ENCODE measurements at regions not wholly inside any gene's neighbourhood (a gene's known extent, or its start where the extent isn't known, plus 50 kb on each side); places are given as distances from the start of the nearest gene placed in this dataset.

- no peaks in the 10 kb centered on the region for H3K36me3 Mint-ChIP-seq (ENCODE audit: low read depth)
- no peaks in the 10 kb centered on the region for H3K9me3 Mint-ChIP-seq
- H3K4me3 Mint-ChIP-seq, result no peak overlapping the region
- DNase-seq, result no peak
- Histone ChIP-seq H3K27me3 (ENCODE audit: control insufficient read depth, insufficient read depth, low read length, poor library complexity, severe bottlenecking) (no peaks in the 10 kb centered on the region), H3K4me3 (ENCODE audit: low read length) (no peak overlapping the region), H3K9me3 (ENCODE audit: control insufficient read depth, low read length) (no peaks in the 10 kb centered on the region), H3K27ac (ENCODE audit: low read depth, low read length) (no peak overlapping the region), H3K36me3 (ENCODE audit: control insufficient read depth, insufficient read depth, low read length) (no peaks in the 10 kb centered on the region), H3K9ac (ENCODE audit: extremely low read depth, low read length, poor library complexity, severe bottlenecking) (no peak overlapping the region), H3K4me1 (ENCODE audit: control insufficient read depth, insufficient read depth, low read length) (no peaks in the 10 kb centered on the region)
- WGBS, 2 experiments (ENCODE audit: insufficient coverage in 1 of 2, insufficient read length in 1 of 2), result 94 to 97% methylated on average over 3 of the region's 3 CpGs
- H3K27me3 Mint-ChIP-seq (ENCODE audit: insufficient read depth), result no peaks in the 10 kb centered on the region
- no peak overlapping the region for H3K27ac Mint-ChIP-seq
- H3K4me1 Mint-ChIP-seq, result peaks cover 14% of the 10 kb centered on the region
- TF ChIP-seq CTCF (conservative IDR thresholded peaks at IDR 0.05), result no peak
Observed at GRCh38 chr7:114819616-114820362, 102.1 kb upstream of the MDFIC start.

- WGBS, 2 experiments (ENCODE audit: insufficient coverage in 1 of 2, insufficient read length in 1 of 2), result 91 to 97% methylated on average over 6 of the region's 6 CpGs
- H3K4me3 Mint-ChIP-seq, result no peak overlapping the region
- Histone ChIP-seq H3K27ac (ENCODE audit: low read depth, low read length) (no peak overlapping the region), H3K4me1 (ENCODE audit: control insufficient read depth, insufficient read depth, low read length) (no peaks in the 10 kb centered on the region), H3K9ac (ENCODE audit: extremely low read depth, low read length, poor library complexity, severe bottlenecking) (no peak overlapping the region), H3K27me3 (ENCODE audit: control insufficient read depth, insufficient read depth, low read length, poor library complexity, severe bottlenecking) (no peaks in the 10 kb centered on the region), H3K36me3 (ENCODE audit: control insufficient read depth, insufficient read depth, low read length) (no peaks in the 10 kb centered on the region), H3K4me3 (ENCODE audit: low read length) (no peak overlapping the region), H3K9me3 (ENCODE audit: control insufficient read depth, low read length) (no peaks in the 10 kb centered on the region)
- peaks cover 3% of the 10 kb centered on the region for H3K36me3 Mint-ChIP-seq (ENCODE audit: low read depth)
- peaks cover 6% of the 10 kb centered on the region for H3K9me3 Mint-ChIP-seq
- peaks cover 14% of the 10 kb centered on the region for H3K4me1 Mint-ChIP-seq
- TF ChIP-seq CTCF (conservative IDR thresholded peaks at IDR 0.05), result no peak
- H3K27ac Mint-ChIP-seq, result no peak overlapping the region
- no peak for DNase-seq
- H3K27me3 Mint-ChIP-seq (ENCODE audit: insufficient read depth), result no peaks in the 10 kb centered on the region
Observed at GRCh38 chr7:114821030-114821900, 100.6 kb upstream of the MDFIC start.

GRCh38 chr7:114822131-114822530 is 99.8 kb upstream of the MDFIC start:
- Mint-ChIP-seq H3K36me3 (ENCODE audit: low read depth) (peaks cover 7% of the 10 kb centered on the region), H3K4me1 (peaks cover 14% of the 10 kb centered on the region), H3K4me3 (no peak overlapping the region), H3K9me3 (peaks cover 12% of the 10 kb centered on the region), H3K27me3 (ENCODE audit: insufficient read depth) (no peaks in the 10 kb centered on the region), H3K27ac (no peak overlapping the region)
- H3K4me1 ChIP-seq (ENCODE audit: control insufficient read depth, insufficient read depth, low read length), result no peaks in the 10 kb centered on the region
- no peak overlapping the region for H3K4me3 ChIP-seq (ENCODE audit: low read length)
- H3K27ac ChIP-seq (ENCODE audit: low read depth, low read length), result no peak overlapping the region
- WGBS, 2 experiments (ENCODE audit: insufficient coverage in 1 of 2, insufficient read length in 1 of 2), result 48 to 60% methylated on average over 1 of the region's 1 CpG
- no peak for TF ChIP-seq CTCF (conservative IDR thresholded peaks at IDR 0.05)
- no peaks in the 10 kb centered on the region for H3K27me3 ChIP-seq (ENCODE audit: control insufficient read depth, insufficient read depth, low read length, poor library complexity, severe bottlenecking)
- DNase-seq, result no peak
- no peaks in the 10 kb centered on the region for H3K36me3 ChIP-seq (ENCODE audit: control insufficient read depth, insufficient read depth, low read length)
- no peak overlapping the region for H3K9ac ChIP-seq (ENCODE audit: extremely low read depth, low read length, poor library complexity, severe bottlenecking)
- peaks cover 6% of the 10 kb centered on the region for H3K9me3 ChIP-seq (ENCODE audit: control insufficient read depth, low read length)
